HUES6 (cell line): ENCODE measurements at regions not wholly inside any gene's neighbourhood (a gene's known extent, or its start where the extent isn't known, plus 50 kb on each side); places are given as distances from the start of the nearest gene placed in this dataset.

Experiments
- H3K27ac ChIP-seq: 2 replicates; pipeline ENCODE4 v1.7.0; 2013; ENCODE audit warnings: low read depth, mild to moderate bottlenecking, low read length, inconsistent platforms
- H3K27me3 ChIP-seq: 2 replicates; pipeline ENCODE4 v1.6.1; 2013; ENCODE audit warnings: low read length; ENCODE audit not compliant: control insufficient read depth, insufficient read depth
- H3K36me3 ChIP-seq: 2 replicates; pipeline ENCODE4 v1.6.1; 2013; ENCODE audit warnings: low read length; ENCODE audit not compliant: control insufficient read depth, insufficient read depth
- H3K4me1 ChIP-seq: 2 replicates; pipeline ENCODE4 v1.6.1; 2013; ENCODE audit warnings: low read length; ENCODE audit not compliant: control insufficient read depth, insufficient read depth
- H3K4me3 ChIP-seq: 2 replicates; pipeline ENCODE4 v1.5.1; 2013; ENCODE audit warnings: low read depth, low read length
- H3K9ac ChIP-seq: one replicate; pipeline ENCODE4 v1.6.1; 2013; ENCODE audit warnings: mild to moderate bottlenecking, low read length
- H3K9me3 ChIP-seq: 2 replicates; pipeline ENCODE4 v1.6.1; 2013; ENCODE audit warnings: low read depth, low read length; ENCODE audit not compliant: control insufficient read depth, insufficient read depth

- Histone ChIP-seq H3K4me1 (no peaks in the 10 kb centered on the region), H3K4me3 (no peak overlapping the region), H3K27me3 (no peaks in the 10 kb centered on the region), H3K9me3 (no peaks in the 10 kb centered on the region), H3K27ac (no peak overlapping the region), H3K9ac (no peak overlapping the region), H3K36me3 (no peaks in the 10 kb centered on the region; the same call in 1 of the 2 replicates)
These were observed 111.0 kb upstream of the HS3ST5 start for GRCh38 chr6:114453737-114454276.

GRCh38 chr6:114452785-114453401 is 110.1 kb upstream of the HS3ST5 start:
- H3K4me3 ChIP-seq: no peak overlapping the region
- H3K4me1 ChIP-seq: no peaks in the 10 kb centered on the region
- no peaks in the 10 kb centered on the region for H3K27me3 ChIP-seq
- H3K9ac ChIP-seq: no peak overlapping the region
- H3K27ac ChIP-seq: no peak overlapping the region
- no peaks in the 10 kb centered on the region for H3K9me3 ChIP-seq
- H3K36me3 ChIP-seq: no peaks in the 10 kb centered on the region; the same call in 1 of the 2 replicates

GRCh38 chr6:114450631-114451030 is 107.8 kb upstream of the HS3ST5 start:
- Histone ChIP-seq H3K4me1 (no peaks in the 10 kb centered on the region; the same call in 1 of the 2 replicates), H3K4me3 (no peak overlapping the region), H3K9ac (no peak overlapping the region), H3K9me3 (no peaks in the 10 kb centered on the region), H3K27me3 (no peaks in the 10 kb centered on the region), H3K36me3 (no peaks in the 10 kb centered on the region; the same call in 1 of the 2 replicates), H3K27ac (no peak overlapping the region)

- no peak overlapping the region for H3K9ac ChIP-seq
- peaks cover 4% of the 10 kb centered on the region; the same call in 1 of the 2 replicates for H3K4me1 ChIP-seq
- H3K36me3 ChIP-seq: no peaks in the 10 kb centered on the region
- no peak overlapping the region for H3K4me3 ChIP-seq
- no peaks in the 10 kb centered on the region for H3K27me3 ChIP-seq
- H3K9me3 ChIP-seq: no peaks in the 10 kb centered on the region
- no peak overlapping the region for H3K27ac ChIP-seq
These were observed 106.8 kb upstream of the HS3ST5 start for GRCh38 chr6:114449659-114450058.

- no peak overlapping the region for H3K9ac ChIP-seq
- no peaks in the 10 kb centered on the region for H3K9me3 ChIP-seq
- no peaks in the 10 kb centered on the region for H3K36me3 ChIP-seq
- no peaks in the 10 kb centered on the region for H3K27me3 ChIP-seq
- no peak overlapping the region for H3K4me3 ChIP-seq
- no peak overlapping the region for H3K27ac ChIP-seq
- H3K4me1 ChIP-seq: peaks cover 4% of the 10 kb centered on the region; the same call in 1 of the 2 replicates
These were observed 103.5 kb upstream of the HS3ST5 start for GRCh38 chr6:114446342-114446741.

GRCh38 chr6:114445846-114446245 is 103.0 kb upstream of the HS3ST5 start:
- no peaks in the 10 kb centered on the region for H3K27me3 ChIP-seq
- no peak overlapping the region for H3K4me3 ChIP-seq
- H3K9ac ChIP-seq: no peak overlapping the region
- H3K27ac ChIP-seq: no peak overlapping the region
- no peaks in the 10 kb centered on the region for H3K9me3 ChIP-seq
- H3K36me3 ChIP-seq: no peaks in the 10 kb centered on the region
- H3K4me1 ChIP-seq: peaks cover 6% of the 10 kb centered on the region; the same call in 1 of the 2 replicates

- Histone ChIP-seq H3K4me1 (peaks cover 8% of the 10 kb centered on the region; the same call in 1 of the 2 replicates), H3K27ac (no peak overlapping the region), H3K4me3 (no peak overlapping the region), H3K27me3 (no peaks in the 10 kb centered on the region), H3K36me3 (no peaks in the 10 kb centered on the region), H3K9me3 (no peaks in the 10 kb centered on the region), H3K9ac (no peak overlapping the region)
These were observed 96.6 kb upstream of the HS3ST5 start for GRCh38 chr6:114439411-114439810.

- H3K9me3 ChIP-seq: no peaks in the 10 kb centered on the region
These were observed 94.4 kb upstream of the HS3ST5 start for GRCh38 chr6:114437235-114437634.

GRCh38 chr6:114436691-114437090 is 93.9 kb upstream of the HS3ST5 start:
- no peaks in the 10 kb centered on the region for H3K9me3 ChIP-seq
- peaks cover 8% of the 10 kb centered on the region; the same call in 1 of the 2 replicates for H3K4me1 ChIP-seq
- H3K27ac ChIP-seq: no peak overlapping the region
- H3K27me3 ChIP-seq: no peaks in the 10 kb centered on the region
- no peak overlapping the region for H3K4me3 ChIP-seq
- no peaks in the 10 kb centered on the region for H3K36me3 ChIP-seq
- no peak overlapping the region for H3K9ac ChIP-seq

More at GRCh38 chr6:114437235-114437634, 94.4 kb upstream of the HS3ST5 start:
- no peaks in the 10 kb centered on the region for H3K27me3 ChIP-seq
- no peak overlapping the region for H3K9ac ChIP-seq
- peaks cover 8% of the 10 kb centered on the region; the same call in 1 of the 2 replicates for H3K4me1 ChIP-seq
- no peak overlapping the region for H3K27ac ChIP-seq
- H3K4me3 ChIP-seq: no peak overlapping the region
- H3K36me3 ChIP-seq: no peaks in the 10 kb centered on the region

- H3K4me1 ChIP-seq: peaks cover 13% of the 10 kb centered on the region
- H3K27me3 ChIP-seq: no peaks in the 10 kb centered on the region
- H3K27ac ChIP-seq: no peak overlapping the region
- H3K9ac ChIP-seq: no peak overlapping the region
- no peak overlapping the region for H3K4me3 ChIP-seq
- H3K9me3 ChIP-seq: no peaks in the 10 kb centered on the region
- no peaks in the 10 kb centered on the region for H3K36me3 ChIP-seq
These were observed 93.2 kb upstream of the HS3ST5 start for GRCh38 chr6:114435985-114436384.

GRCh38 chr6:114432400-114432799 is 89.6 kb upstream of the HS3ST5 start:
- no peaks in the 10 kb centered on the region for H3K36me3 ChIP-seq
- H3K9ac ChIP-seq: no peak overlapping the region
- no peak overlapping the region for H3K4me3 ChIP-seq
- no peaks in the 10 kb centered on the region for H3K9me3 ChIP-seq
- H3K27me3 ChIP-seq: no peaks in the 10 kb centered on the region
- H3K4me1 ChIP-seq: peaks cover 38% of the 10 kb centered on the region
- no peak overlapping the region for H3K27ac ChIP-seq
